ENCODE measurements at regions not wholly inside any gene's neighbourhood (a gene's known extent, or its start where the extent isn't known, plus 50 kb on each side); places are given as distances from the start of the nearest gene placed in this dataset.

DNA sequence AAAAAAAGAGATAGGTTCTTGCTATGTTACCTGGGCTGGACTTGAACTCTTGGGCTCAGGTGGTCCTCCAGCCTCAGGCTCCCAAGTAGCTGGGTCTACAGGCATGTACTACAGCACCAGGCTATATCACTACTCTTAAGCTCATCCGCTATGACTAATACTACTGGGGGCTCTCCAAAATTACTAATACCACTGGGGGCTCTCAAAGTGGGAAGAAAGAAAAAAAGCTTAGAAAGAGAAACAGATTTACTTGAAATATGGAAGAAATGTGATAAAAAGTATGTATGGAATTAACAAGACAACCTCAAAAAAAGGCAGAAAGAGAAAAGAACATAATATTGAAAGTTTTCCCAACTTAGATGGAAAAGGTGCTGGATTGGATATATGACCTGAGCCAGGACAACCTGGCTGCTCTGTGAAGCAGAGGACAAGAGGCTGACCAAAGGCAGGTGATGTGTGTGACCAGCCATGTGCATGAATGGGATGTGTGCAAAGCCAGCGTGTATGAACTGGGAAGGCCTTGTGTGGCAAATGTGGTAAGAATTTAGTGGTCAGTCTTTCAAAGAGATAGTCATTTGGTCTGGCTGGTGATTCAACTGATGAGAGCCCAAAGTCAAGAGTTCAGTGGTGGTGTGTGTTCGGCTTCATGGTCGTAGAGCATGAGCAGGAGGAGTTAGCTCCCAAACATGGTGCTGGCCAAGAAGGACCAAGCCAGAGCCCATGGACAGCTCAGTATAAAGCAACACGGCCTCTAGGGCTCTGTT lies 232.4 kb upstream of the KLF14 start:
- DNase-seq (ENCODE audit: low spot score): no peak

DNA sequence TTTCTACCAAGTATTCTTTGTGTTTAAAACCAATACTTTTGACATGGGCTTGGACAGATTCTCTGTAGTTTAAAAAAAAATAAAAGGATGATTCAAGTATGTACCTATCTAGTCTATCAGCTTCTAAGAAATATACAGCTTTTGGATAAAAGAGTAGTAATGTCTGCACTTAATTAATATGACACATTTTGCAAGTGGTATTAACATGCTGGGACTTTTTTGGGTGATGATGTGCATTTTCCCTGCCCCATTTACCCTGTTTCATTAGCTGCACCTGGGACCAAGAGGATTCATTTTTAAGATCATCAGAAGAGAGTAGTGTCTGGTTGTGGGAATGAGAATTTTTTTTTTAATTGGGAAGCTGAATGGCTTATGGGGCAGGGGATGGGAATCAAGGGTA lies 236.2 kb upstream of the KLF14 start:
- no peak for DNase-seq (ENCODE audit: low spot score)

DNA sequence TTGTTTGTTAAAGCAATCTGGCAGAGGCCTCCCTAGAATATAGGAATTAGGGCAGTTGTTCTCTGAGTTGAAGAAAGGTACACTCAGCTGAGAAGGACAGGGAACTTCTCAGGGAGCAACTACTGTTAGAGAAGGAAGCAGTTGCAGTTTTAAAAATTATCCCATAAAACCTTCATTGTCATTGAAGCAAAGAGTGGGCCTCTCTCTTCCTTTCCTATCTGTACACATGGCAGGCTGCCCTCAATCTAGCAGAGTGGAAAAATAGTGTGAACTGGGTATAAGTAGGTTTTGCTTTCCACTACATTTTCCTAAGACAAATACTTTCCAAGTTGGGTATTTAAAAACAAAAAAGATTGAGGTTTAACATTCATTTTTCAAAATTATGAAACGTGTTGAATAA lies 236.7 kb upstream of the KLF14 start:
- no peak for DNase-seq (ENCODE audit: low spot score)

DNA sequence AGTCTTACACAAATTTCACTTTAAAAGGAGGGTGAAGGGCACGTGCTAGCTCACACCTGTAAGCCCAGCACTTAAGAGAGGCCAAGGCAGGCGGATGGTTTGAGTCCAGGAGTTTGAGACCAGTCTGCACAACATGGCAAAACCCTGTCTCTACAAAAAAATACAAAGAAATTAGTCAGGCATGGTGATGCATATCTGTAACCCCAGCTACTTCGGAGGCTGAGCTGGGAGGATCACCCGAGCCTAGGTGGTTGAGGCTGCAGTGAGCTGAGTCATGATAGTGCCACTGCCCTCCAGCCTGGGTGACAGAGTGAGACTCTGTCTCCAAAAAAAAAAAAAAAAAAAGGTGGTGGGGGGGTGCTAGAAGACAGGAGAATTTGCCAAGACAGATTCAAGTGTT lies 237.3 kb upstream of the KLF14 start:
- no peak for DNase-seq (ENCODE audit: low spot score)

DNA sequence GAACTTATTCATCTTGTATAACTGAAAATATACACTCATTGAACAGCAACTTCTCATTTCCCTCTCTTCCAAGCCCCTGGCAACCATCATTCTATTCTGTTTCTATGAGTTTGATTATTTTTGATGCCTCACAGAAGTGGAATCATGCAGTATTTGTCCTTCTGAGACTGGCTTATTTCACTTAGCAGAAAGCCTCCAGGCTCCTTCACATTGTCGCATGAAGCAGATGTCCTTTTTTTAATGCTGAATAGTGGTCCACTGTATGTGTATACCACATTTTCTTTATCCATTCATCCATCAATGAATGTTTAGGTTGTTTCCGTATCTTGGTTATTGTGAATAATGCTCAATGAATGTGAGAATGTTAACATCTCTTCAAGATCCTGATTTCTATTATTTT lies 238.2 kb upstream of the KLF14 start:
- no peak for DNase-seq (ENCODE audit: low spot score)

DNA sequence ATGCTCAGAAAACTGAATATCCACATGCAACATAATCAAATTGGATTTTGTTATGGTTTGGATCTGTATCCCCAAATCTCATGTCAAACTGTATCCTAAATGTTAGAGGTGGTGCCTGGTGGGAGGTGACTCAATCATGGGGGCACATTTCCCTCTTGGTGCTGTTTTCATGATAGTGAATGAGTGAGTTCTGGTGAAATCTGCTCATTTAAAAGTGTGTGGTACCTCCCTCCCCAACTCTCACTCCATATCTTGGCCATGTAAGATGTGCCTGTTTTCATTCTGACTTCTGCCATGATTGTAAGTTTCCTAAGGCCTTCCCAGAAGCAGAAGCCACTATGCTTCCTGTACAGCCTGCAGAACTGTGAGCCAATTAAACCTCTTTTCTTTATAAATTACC lies 239.6 kb upstream of the KLF14 start:
- DNase-seq (ENCODE audit: low spot score): no peak

DNA sequence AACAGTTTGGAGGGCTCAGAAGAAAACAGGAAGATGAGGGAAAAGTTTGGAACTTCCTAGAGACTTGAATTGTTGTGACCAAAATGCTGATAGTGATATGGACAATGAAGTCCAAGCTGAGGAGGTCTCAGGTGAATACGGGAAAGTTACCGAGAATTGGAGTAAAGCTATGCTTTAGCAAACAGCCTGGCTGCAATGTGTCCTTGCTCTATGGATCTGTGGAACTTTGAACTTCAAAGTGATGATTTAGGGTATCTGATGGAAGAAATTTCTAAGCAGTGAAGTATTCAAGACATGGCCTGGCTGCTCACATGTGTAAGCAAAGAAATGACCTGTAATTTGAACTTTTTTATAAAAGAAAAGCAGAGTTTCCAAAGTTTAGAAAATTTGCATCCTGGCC lies 240.2 kb upstream of the KLF14 start:
- DNase-seq (ENCODE audit: low spot score): no peak

DNA sequence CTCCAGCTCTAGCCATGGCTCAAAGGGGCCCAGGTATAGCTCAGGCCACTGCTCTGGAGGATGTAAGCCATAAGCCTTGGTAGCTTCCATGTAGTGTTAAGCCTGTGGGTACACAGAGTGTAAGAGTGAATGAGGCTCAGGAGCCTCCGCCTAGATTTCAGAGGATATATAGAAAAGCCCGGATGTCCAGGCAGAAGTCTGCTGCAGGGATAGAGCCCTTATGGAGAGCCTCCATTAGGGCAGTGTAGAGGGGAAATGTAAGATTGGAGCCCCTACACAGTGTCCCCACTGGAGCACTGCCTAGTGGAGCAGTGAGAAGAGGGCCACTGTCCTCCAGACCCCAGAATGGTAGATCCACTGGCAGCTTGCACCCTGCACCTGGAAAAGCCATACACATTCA lies 240.8 kb upstream of the KLF14 start:
- DNase-seq (ENCODE audit: low spot score): no peak

DNA sequence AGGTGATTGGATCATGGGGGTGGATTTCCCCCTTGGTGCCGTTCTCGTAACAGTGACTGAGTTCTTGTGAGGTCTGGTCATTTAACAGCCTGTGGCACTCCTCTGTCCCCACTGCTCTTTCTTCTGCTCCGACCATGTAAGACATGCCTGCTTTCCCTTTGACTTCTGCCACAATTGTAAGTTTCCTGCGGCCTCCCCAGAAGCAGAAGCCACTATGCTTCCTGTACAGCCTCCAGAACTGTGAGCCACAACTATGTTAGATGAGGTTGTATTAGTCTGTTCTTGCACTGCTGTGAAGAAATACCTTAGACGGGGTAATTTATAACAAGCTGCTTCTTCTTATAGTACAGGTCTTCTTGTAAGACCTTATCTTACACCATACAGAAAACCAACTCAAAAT lies 241.7 kb upstream of the KLF14 start:
- DNase-seq (ENCODE audit: low spot score): no peak

DNA sequence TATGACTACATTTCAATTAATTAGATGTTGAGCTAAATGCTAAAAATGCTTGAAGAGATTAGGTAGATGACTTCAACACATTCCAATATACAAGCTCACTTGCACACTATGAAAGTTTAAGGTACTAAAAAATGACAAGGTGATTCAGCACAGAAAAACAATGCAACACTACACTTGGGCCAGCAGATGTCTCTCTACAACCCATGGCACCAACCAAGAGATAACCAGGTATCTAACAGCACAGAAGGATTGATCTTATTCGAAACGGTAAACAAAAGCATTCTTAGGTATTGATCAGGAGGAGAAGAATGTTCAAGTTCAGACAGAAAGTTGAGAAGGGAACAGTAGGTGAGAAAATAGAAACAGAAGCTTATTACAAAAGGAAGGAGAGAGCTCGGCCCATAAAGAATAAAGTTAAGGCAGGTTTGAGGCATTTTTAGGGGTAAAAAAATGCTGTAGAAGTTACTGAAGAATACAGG lies 248.2 kb upstream of the KLF14 start:
- no peak for DNase-seq (ENCODE audit: low spot score)

DNA sequence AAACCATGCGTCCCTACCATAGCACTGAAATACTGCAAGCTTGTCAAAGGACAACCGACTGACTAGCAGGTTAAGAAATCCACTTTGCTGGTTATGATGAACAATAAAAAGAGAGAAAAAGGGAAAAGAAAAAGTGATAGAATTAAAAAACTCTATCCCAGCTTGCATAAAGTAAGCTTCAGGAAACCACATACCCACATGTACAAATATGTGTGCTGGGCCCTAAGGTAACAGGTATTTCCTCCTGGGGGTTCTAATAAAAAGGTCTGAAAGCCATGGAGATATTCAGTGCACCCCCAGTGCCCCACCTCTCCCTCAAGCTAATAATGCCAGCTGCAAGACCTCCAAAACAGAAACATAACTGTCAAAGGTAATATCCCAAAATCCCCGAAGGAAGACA lies 248.6 kb upstream of the KLF14 start:
- no peak for DNase-seq (ENCODE audit: low spot score)

DNA sequence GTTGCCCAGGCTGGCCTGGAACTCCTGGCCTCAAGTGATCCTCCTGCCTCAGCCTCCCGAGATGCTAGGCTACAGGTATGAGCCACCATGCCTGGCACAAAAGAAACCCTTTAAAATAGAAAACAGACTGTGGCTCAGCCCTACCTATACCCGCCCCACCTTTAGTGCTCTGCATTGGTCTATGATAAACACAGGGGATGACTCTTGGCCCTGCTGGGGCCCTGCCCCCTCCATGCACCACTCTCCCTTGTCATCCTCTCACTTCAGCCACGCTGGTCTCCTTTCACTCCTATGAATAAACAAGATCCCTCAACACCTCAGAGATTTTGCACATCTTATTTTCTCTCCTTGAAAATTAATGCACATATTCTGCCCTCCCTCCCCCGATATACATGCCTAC lies 251.4 kb upstream of the KLF14 start:
- DNase-seq (ENCODE audit: low spot score): no peak

DNA sequence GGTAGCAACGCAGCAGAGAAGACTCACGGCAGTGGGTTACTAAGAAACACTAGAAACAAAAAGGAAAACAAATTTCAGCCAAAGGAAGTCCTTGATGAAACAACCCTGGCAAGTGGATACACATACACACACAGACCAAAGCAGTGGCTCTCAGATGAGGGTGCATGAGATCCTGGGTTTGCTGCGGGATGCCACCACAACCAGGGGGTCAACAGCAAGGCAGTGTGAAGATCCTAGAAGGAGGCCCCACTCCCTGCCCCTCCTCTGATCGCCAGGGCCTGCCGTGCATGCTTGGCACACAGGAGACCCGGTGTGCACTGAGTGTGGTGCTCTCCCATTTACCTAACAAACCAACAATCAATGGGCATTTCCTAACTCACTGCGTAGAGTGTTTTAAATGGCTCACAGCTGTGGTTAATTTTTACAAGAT lies 252.3 kb upstream of the KLF14 start:
- DNase-seq (ENCODE audit: low spot score): no peak

DNA sequence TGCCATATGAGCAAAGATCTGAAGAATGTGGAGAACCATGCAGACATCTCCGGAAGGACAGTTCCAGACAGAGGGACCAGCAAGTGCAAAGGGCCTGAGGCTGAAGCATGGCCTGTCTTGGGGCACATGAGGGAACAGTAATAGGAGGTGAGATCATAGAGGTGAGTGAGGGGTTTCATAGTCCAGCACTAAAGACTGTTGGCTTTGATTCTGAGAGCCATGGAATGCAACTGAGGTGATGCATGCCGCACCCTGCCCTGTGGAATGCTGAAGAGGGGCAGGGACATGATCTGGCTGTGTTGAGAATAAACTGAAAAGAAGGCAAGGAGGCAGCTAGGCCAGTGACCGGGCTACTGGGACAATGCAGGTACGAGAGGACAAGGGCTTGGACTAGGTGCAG lies 253.1 kb upstream of the KLF14 start:
- no peak for DNase-seq (ENCODE audit: low spot score)

DNA sequence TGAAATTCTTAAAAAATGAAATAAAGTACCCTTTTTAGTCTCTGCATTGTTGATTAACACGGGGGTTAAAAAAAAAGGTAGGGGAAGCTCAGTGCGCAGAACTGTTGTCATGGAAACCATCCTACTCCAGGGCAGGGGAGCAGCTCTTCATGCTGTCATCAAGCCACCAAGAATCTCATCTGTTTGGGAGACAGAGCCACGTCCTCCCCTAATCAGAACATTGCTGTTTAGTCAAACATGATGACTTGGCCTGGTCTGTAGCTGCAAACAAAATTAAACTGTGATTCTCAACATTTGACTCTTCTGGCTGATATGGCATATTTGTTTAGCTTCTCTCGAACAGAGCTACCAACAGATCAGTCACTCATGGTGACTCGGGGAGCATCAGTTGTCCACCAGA lies 254.4 kb upstream of the KLF14 start:
- DNase-seq (ENCODE audit: low spot score): peak; percentile 52

DNA sequence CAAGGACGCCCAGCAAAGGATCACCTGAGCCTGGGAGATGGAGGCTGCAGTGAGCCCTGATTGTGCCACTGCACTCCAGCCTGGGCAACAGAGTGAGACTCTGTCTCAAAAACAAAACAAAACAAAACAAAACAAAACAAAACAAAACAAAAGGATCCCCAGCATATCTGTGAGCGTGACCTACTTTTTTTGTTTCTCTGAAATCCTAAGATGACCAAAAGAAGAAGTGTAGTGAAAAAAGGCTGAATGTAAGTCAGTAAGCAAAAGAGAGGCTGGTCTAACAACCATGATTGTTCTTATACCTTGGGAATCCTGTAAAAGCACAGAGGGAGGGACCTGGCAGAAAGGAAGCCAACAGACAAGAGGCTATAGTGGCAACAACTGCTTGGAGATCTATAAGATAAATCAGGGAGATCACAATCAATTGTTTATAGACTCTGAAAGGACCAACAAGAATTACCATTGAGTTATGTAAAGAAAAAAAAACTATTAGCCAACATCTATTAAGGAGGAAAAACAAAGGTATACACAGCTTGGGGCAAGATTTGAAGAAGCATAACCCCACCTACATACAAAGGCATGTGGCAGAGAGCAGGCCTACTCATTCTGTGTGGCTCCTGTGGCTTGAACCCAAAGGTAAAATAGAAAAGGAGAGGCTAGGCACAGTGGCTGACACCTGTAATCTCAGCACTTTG lies 255.2 kb upstream of the KLF14 start:
- no peak for DNase-seq (ENCODE audit: low spot score)

DNA sequence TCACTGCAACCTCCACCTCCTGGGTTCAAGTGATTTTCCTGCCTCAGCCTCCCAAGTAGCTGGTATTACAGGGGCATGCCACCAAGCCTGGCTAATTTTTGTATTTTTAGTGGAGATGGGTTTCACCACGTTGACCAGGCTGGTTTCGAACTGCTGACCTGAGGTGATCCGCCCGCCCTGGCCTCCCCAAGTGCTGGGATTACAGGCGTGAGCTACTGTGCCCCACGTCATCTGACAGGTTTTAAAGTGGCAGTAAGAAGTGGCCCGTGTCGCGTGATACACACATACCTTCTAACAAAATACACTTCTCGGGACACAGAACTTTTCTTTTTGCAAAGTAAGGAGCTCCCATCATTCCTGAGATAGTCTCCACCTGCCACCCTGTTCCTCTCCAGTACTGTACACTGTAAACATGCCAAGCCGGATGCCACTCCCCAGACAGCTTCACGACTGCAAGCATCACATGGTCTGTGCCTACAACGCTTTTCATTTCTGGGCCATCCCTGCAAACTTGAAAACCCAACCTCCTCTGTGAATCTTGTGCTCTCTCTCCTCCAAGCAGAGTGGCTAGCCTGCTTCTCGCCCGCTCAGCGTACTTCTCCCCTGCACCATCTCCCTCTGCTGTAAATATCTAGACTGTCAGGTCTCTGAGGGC lies 256.3 kb upstream of the KLF14 start:
- no peak for DNase-seq (ENCODE audit: low spot score)

DNA sequence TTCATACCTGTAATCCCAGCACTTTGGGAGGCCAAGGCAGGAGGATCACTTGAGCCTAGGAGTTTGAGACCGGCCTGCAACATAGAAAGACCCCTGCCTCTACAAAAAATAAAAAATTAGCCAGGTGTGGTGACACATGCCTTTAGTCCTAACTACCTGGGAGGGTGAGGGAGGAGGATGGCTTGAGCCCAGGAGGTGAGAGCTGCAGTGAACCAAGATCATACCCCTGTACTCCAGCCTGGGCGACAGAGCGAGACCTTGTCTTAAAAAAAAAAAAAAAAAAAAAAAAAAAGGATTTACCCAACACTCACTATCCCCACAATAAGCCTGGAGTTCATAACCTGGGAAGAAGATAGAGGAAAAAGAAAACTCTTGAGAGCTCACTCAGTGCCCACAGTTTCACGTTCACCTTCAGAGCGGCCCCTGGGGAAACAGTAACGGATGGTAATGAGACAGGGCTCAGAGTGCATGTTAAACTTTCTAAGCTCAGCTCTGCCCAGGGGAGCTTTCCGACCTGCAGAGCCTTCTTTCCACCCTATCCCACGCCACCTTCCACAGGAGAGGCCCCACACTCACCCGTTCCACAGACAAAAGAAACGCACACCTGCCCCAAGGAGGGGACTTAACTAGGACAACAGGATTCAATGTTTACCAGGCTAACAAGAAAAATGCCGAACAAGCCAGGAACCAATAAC lies 259.8 kb upstream of the KLF14 start:
- no peak for DNase-seq (ENCODE audit: low spot score)

DNA sequence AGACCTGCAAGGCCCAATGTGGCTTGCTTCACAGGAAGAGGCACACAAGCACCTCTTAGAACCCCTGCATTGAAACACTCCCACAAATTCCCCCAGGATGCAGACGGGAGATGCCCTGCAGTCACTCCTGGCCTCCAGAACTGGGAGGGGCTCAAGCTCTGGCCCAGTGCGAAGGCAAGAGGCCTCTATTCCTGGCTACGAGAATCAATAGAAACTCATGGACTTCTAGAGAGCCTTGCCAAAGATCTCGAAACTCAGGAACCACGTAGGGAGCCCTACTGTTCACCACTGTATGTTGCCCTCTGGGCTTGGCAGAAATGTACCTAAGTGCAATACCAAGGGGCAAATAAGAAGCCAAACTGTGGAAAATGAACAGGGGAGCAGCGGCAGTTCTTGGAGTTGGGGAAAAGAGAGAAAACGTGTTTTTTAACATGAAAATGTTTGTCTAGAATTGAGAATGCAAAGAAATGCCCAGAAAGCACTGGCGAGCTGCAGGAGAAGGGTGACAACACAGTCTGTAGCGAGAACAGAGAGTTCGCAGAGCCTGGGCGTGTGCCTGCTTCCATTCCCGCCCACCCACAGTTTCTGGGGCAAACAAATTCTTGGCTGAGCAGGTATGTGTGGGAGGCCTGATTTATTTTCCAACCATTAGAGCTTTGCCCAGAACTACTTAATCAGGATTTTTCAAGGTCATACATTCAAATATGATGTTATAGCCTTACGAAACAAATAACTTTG lies 260.5 kb upstream of the KLF14 start:
- DNase-seq (ENCODE audit: low spot score): peak; percentile 83

DNA sequence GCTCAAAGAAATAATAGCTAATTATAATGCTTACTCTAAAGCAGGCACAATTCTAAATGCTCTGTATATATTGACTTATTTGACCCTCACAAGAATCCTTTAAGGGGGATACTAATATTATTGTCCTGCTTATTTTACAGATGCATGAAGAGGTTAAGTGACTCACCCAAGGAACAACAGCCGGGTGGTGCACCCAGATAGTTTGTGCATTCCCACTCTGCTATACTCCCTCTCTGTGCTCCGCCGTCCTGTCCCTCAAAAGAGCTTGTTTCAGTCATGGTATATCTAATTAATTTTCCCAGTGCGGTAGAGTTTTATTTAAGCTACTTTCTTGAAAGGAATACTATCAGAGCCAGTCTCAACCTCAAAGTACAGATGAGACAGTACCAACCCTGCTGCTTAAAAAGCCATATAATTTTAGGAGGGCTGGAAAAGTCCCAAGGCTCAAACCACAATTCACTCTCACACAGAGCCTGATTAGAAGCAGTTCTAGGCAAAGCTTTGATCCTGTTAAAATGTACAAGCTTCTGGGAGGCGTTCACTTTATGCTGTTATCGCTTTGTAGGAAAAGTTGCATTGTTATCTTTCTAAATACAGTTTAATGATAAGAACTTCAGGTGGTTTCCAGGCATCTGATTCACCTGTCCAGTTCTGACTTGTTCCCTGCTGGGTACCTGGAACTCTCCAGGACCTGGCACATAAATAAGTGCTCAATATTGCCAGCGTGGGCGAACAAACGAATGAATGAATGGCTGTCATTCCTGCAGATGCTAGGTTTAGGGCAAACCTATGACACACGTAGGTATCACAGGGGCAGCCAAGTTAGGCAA lies 261.5 kb upstream of the KLF14 start:
- DNase-seq (ENCODE audit: low spot score): no peak

All from putamen (tissue), 1 donor.